H7 (cell line): ENCODE measurements at regions not wholly inside any gene's neighbourhood (a gene's known extent, or its start where the extent isn't known, plus 50 kb on each side); places are given as distances from the start of the nearest gene placed in this dataset.

ENCODE experiments used
- DNase-seq: peaks from one replicate; pipeline ENCODE4 v3.0.0; 2012
- H3K27me3 ChIP-seq: 2 replicates; pipeline ENCODE4 v1.6.0; 2011; ENCODE audit warnings: mild to moderate bottlenecking, low read length; ENCODE audit not compliant: control insufficient read depth, insufficient read depth
- H3K36me3 ChIP-seq: replicated peaks from 2 replicates; pipeline ENCODE4 v1.5.1; 2011; ENCODE audit warnings: low read length; ENCODE audit not compliant: control insufficient read depth, insufficient read depth
- H3K4me3 ChIP-seq: 2 replicates; pipeline ENCODE4 v1.5.1; 2011; ENCODE audit warnings: low read depth, mild to moderate bottlenecking, control low read depth, low read length, moderate library complexity; ENCODE audit not compliant: insufficient read depth

DNA sequence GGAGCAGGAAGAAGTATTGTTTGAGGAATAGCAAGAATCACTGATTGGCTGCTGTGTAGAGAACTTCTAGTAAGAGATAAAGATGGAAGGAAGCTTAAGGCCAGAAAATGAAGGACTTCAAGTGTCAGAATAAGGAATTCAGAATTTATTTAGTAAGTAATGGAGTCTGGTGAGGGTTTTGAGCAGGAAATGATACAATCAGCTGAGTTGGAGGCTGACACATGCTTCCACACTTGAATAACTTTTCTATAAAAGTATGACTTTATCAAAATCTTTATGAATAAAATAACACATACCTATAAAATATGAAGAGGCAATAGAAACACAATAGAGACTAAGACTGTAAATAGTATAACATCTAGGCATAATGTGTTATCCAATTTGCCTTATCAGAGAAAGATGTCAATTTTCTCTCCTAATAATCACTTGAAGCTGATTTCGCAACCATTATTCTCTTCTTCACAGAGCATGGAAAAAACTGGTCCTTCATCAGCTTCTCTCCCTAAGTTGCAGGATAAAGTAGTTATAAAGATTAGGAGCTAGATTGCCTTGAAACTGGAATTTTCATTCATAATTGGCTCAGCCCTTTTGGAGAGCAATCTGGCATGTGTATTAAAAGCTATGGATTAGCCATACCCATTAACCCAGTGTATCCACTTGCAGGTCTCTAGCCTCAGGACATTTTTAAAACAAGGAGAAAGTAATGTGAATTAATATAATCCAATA is 143.4 kb downstream of the ZNF608 start:
- no peaks in the 10 kb centered on the region for H3K27me3 ChIP-seq
- H3K36me3 ChIP-seq: no peaks in the 10 kb centered on the region
- DNase-seq: no peak
- no peak overlapping the region for H3K4me3 ChIP-seq

DNA sequence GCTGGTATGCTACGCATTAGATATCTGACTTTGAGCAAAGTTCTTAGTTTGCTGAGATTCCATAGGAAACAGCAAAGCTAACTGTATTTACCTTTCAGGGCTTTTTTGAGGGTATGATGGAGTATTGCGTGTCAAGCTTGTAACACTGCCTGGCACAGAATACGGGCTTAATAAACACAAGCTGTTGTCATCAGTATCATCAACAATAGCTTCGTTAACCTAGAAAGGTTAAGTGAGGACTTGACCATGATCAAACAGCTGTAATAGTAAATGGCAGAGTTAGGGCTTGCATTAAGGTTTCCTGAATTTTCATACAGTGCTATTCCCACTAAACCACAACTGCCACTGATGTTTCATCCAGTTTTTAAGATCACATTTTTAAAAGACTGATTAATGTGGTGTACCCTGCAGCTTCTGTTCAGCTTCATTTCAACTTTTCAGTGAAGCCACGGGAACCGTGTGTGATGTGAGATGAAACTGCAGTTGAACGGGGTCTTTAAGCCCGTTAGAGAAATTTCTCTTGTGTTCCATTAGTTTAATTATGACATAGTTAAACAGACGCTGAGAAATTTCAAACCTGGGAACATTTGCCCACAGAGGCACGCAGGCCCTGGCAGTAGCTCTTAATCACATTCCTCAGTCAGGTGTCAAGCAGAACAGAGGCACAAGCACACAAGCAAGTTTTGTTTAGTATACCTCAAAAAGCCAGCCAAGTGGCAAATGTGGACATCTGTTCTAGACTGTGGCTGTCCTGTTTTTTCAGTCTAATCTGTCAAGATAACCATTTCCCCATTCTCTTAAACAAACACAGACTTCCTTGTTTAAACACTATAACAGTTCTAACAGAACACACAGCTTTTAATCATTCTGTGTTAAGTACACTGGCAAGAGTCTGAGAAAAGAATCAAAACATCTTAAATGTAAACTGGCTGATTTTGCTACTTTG is 147.1 kb downstream of the ZNF608 start:
- no peak for DNase-seq
- Histone ChIP-seq H3K27me3 (no peaks in the 10 kb centered on the region), H3K36me3 (no peaks in the 10 kb centered on the region), H3K4me3 (no peak overlapping the region)

DNA sequence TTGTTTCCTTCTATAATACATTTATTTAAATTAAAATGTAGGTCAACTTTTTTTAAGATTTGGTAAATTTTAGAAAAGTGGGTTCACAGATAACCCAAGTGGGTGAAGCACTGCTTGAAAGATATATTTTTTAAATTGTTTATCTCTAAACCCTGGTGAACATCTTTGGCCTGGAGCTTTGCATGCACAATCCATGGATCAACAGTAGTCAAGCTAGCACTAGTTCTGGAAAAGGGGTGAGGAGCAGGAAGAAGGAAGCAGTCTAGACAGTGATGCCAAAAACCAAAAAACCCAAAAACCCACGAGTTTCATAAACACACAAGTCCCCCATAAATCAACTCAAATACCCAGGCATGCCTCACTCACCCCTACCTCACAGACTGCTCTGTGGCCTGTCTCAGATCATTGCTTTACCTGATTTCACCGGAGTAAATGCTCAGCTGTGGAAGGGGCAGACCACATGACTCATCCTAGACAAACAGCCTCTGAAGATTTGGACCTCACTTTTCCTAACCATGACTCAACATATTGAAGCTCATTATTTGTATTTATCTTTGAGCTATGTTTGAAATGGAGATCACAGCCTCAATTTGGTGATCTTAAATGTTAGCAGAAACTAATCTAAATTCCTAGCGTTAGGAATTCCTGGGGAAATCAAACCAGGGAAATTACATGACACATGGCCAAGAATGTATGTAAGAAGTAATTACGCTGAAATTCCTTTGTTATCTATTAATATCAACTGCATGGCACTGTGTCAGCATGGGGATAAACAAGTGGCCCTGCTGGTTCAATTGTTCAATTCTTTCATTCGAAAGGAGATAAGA is 149.6 kb downstream of the ZNF608 start:
- H3K27me3 ChIP-seq: no peaks in the 10 kb centered on the region
- no peak for DNase-seq
- H3K36me3 ChIP-seq: no peaks in the 10 kb centered on the region
- H3K4me3 ChIP-seq: no peak overlapping the region

DNA sequence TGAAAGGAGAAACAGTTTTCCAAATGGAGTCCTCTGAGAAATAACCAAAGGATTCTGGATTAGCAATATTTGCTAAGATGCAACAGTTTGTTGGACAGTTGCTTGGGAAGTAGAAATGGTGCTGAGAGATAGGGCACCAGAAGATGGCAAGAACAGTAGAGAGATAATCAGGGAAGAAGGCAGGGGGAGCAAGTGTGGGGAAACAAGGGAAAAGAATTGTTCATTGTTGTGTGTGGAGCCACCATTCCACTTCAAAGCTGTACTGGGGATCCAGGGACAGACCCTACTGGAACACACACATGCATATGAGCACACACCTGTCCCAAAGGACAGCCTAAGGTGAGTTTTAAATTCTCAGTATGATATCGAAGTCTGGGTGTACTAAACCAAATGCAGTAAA is 152.5 kb downstream of the ZNF608 start:
- Histone ChIP-seq H3K4me3 (no peak overlapping the region), H3K36me3 (no peaks in the 10 kb centered on the region), H3K27me3 (no peaks in the 10 kb centered on the region)
- DNase-seq: no peak

DNA sequence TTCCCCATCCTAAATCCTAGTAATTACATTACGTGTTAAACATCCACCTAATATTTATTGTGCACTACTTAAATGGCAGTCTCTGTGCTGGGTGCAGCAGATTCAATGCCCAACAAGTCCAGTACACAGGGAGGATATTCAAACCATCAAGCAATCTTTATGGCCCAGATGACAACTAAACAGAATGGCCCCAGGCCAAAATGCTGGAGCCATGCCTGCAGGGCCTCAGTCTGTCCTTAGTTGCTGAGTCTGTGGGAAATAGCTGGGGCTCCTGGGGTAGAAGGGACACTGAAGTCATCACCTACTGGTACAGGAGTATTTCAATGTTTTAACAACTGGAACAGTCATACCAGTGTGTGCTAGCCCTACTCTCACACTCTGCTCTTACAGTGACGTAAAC is 153.5 kb downstream of the ZNF608 start:
- H3K36me3 ChIP-seq: no peaks in the 10 kb centered on the region
- DNase-seq: no peak
- H3K27me3 ChIP-seq: no peaks in the 10 kb centered on the region
- no peak overlapping the region for H3K4me3 ChIP-seq

DNA sequence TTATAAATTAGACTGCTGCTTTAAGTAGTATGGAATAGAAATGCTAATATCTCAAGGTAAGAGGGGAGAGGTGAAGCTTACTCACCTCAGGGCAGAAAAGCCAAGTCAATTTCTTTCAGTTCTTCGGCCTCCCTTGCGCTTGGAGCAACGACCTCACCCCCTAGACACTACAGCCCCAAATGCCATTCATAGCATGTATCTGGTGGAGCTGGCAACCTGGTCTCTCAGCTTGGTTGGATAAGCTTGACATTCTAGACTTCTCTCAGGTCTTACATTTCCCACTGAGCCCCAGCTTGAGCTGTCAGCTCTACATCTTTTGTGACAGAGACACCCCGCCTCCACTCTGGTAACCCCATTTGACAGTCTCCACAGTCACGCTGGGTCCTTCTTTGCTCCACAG is 154.9 kb downstream of the ZNF608 start:
- Histone ChIP-seq H3K27me3 (no peaks in the 10 kb centered on the region), H3K36me3 (no peaks in the 10 kb centered on the region), H3K4me3 (no peak overlapping the region)
- no peak for DNase-seq

DNA sequence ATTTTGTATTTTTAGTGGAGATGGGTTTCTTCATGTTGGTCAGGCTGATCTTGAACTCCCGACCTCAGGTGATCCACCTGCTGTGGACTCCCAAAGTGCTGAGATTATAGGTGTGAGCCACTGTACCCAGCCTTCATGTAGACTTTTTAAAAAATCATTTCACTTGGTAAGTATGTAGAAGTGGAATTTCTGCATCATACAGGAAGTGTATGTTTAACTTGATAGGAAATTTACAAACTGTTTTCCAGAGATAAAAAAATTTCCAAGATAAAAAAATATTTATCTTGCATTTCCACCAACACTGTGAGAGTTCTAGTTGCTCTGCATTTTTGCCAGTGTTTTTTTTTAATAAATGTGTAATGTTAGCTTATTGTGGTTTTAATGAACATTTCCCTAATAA is 155.8 kb downstream of the ZNF608 start:
- no peak for DNase-seq
- Histone ChIP-seq H3K4me3 (no peak overlapping the region), H3K36me3 (no peaks in the 10 kb centered on the region), H3K27me3 (no peaks in the 10 kb centered on the region)

DNA sequence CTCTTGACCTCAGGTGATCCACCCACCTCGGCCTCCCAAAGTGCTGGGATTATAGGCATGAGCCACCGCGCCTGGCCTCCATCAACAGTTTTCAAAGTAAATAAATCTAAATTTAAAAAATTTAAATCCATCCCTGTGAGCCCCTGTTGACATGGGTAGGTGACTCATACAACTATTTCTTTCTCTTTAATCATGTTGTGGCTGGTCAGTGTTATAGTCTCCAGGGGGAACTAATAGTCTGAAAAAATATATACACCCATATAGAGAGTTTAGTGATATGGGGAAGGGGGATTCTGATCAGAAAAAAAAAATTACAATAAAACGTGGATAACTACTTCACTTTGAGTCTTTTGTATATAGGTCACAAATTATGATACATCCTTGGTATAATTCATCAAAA is 159.2 kb downstream of the ZNF608 start:
- Histone ChIP-seq H3K27me3 (no peaks in the 10 kb centered on the region), H3K36me3 (no peaks in the 10 kb centered on the region)

DNA sequence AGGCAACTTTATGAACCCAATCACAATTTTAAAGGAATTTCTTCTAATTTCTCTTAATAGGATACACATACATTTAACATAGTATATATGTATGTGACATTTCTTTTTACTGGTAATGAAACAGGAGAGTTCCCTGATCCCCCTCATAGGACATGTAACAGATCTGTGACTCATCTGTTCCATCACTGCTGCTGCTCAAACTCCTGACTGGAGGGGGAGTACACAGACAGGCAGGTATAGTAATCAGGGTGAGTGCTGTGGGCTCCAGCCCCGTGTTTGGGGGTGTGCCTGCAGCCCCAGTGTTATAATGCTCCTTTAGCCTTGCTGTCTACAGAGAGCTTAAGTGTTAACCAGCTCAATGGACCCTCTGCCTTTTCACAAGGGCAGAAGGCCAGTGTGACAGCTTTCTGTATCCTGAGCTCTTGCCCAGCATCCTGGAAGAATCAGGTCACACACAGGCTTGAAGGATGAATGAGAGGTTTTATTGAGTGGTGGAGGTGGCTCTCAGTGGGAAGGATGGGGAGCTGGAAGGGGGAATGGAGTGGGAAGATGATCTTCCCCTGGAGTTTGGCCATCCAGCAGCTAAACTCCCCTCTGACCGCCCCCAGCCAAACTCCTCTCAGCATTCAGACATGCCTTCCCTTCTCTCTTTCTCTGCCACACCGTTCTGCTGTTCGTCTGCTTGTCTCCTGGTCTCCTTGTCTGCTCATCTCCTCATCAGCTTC is 161.3 kb downstream of the ZNF608 start:
- Histone ChIP-seq H3K4me3 (no peak overlapping the region), H3K27me3 (no peaks in the 10 kb centered on the region), H3K36me3 (no peaks in the 10 kb centered on the region)
- no peak for DNase-seq

More for the DNA sequence above, 159.2 kb downstream of the ZNF608 start:
- no peak for DNase-seq
- H3K4me3 ChIP-seq: no peak overlapping the region

DNA sequence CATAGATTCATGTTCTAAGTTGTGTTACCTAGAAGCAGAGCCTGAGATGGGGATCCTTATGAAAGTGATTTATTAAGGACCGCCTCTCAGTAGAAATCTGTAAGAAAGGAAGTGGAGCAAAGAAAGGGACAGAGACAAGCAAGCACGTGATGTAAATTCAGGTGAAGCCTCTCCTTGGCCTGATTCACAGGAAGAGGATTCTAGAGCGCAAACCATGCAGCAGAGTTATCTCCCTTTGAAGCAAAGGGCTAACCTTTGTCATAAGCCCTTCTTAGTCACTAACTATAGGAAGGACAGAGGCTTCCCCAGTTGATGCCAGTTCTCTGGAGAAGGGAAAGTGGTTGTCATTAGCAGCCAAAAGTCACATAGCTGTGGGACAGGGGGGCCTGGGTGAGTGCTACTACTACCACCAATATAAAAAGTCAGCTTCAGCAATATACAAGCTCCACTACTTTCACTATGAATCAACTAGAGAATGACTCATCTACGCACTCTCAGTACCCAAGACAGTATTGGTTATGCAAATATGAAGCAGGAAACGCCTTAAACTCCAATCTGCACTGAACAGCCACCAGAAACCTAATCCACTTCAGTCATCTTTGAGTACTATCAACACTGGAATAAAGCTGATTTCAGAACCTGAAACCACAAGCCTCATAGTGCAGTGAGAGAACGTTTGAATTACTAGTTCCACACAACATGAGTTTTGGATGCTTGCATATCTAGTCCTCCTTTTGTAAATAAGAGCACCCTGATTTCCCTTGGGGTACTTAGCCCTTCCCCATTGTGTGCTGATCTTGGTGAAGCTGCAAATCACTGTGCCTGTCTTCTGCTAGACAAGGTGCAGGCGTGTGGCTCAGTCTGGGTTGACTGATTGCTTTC is 162.7 kb downstream of the ZNF608 start:
- Histone ChIP-seq H3K4me3 (no peak overlapping the region), H3K36me3 (no peaks in the 10 kb centered on the region), H3K27me3 (no peaks in the 10 kb centered on the region)
- DNase-seq: no peak

DNA sequence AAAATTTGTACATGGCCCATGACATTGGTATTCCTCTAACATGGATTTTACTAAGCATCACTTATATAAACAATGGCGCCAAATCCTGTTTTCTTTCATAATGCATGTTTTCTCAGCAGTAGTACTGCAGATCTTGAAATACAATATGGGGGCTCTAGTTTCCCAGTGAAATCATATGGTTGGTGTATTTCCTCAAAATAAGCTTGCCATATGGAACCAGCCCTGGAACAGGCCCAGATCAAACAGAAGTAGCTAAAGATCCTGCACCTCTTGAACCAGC is 163.9 kb downstream of the ZNF608 start:
- H3K36me3 ChIP-seq: no peaks in the 10 kb centered on the region
- no peak for DNase-seq
- no peaks in the 10 kb centered on the region for H3K27me3 ChIP-seq
- no peak overlapping the region for H3K4me3 ChIP-seq

DNA sequence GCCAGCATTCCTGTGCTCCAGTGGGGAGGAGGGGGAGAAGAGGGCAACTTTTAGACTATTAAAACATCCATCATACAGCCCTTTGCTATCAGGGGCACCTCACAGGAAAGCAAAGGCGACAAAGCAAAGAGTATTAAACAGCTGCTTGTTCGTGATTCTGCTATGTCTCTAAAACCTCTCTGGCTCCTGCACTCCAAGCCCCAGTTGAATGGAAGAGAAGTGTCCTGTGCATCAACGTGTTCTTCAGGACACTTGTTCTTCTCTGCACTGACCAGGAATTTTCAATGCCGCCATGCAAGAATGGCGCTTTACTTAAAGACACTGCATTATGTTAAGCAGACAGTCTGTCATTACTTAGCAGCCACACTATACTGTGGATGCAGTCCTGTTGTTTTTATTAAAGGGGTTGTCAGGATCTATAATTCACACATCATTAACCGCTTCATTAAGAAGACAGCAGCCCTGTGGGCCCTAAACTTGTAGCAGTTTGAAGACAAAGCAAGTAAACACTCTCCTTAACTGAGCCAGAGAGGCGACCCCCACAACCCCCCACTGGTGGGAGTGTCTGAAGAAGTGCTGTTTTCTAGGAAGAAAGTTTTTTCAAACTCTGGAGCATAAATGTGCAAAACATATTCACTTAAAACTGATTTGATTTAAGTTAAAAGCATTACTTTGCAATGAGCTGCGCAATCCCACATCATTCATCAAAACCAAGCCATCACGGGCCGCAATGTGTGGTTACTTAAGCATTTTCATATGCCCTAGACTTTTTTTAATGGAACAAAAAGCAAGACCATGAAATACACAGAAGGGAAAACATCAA is 164.5 kb downstream of the ZNF608 start:
- Histone ChIP-seq H3K36me3 (no peaks in the 10 kb centered on the region), H3K4me3 (no peak overlapping the region), H3K27me3 (no peaks in the 10 kb centered on the region)
- DNase-seq: no peak
